ENCODE measurements at regions not wholly inside any gene's neighbourhood (a gene's known extent, or its start where the extent isn't known, plus 50 kb on each side); places are given as distances from the start of the nearest gene placed in this dataset.

DNA sequence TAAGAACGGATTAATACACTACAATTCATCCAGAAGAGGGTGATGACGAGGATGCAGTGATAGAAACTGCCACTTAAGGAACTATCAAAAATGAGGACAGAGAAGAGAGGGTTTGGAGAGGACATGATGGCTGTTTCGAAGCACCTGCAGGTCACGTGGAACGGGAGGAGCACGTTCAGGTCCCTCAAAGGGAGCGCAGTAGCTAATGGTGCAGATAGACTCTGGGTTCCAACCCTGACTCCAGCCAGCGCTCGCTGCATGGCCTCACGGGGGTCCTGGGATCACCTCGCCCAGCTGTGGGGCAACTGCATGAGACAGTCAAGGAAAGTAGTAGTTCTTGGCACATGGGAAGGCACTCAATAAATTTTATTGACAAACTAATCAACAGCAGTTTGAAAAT is 208.6 kb upstream of the RNF32 start:
- TF ChIP-seq, protein P1, sequence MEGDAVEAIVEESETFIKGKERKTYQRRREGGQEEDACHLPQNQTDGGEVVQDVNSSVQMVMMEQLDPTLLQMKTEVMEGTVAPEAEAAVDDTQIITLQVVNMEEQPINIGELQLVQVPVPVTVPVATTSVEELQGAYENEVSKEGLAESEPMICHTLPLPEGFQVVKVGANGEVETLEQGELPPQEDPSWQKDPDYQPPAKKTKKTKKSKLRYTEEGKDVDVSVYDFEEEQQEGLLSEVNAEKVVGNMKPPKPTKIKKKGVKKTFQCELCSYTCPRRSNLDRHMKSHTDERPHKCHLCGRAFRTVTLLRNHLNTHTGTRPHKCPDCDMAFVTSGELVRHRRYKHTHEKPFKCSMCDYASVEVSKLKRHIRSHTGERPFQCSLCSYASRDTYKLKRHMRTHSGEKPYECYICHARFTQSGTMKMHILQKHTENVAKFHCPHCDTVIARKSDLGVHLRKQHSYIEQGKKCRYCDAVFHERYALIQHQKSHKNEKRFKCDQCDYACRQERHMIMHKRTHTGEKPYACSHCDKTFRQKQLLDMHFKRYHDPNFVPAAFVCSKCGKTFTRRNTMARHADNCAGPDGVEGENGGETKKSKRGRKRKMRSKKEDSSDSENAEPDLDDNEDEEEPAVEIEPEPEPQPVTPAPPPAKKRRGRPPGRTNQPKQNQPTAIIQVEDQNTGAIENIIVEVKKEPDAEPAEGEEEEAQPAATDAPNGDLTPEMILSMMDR (IDR thresholded peaks at IDR 0.05; ENCODE audit: extremely low read depth, low read depth, low read length): no peak
- Histone ChIP-seq H4K20me1 (ENCODE audit: insufficient read depth, low read length) (no peaks in the 10 kb centered on the region), H3K4me3 (ENCODE audit: insufficient read depth, low read length) (no peak overlapping the region), H3K79me2 (ENCODE audit: insufficient read depth, low read length) (no peaks in the 10 kb centered on the region), H3K4me1 (ENCODE audit: insufficient read depth, low read length) (no peaks in the 10 kb centered on the region), H3K36me3 (ENCODE audit: insufficient read depth, low read length) (no peaks in the 10 kb centered on the region), H3K9me3 (ENCODE audit: low read depth, low read length) (no peaks in the 10 kb centered on the region), H3K27me3 (ENCODE audit: insufficient read depth, low read length) (no peaks in the 10 kb centered on the region), H3K4me2 (ENCODE audit: insufficient read depth, low read length) (no peak overlapping the region), H3K27ac (ENCODE audit: low read depth, low read length) (no peak overlapping the region), H2AFZ (ENCODE audit: low read length) (no peak overlapping the region)
- DNase-seq (ENCODE audit: insufficient read length, low spot score, missing footprints): no peak

DNA sequence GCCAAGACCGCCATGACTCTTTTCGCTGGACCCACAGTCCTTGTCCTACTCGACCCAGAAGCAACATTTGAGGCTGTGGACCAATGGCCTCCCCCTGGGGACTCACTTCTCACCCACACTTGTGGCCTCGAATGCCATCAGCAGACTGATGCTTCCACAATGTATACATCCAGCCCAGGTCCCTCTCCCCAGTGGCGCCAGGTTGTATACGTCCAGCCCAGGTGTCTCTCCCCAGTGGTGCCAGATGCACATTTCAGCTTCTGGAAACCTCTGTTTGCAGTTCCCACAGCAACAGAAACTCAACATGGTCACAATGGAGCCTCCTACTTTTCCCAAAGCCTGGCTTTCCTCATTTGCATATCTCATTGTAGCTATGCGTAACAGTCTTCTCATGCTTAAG is 210.5 kb upstream of the RNF32 start:
- Histone ChIP-seq H3K27ac (ENCODE audit: low read depth, low read length) (no peak overlapping the region), H2AFZ (ENCODE audit: low read length) (no peak overlapping the region), H4K20me1 (ENCODE audit: insufficient read depth, low read length) (no peaks in the 10 kb centered on the region), H3K79me2 (ENCODE audit: insufficient read depth, low read length) (no peaks in the 10 kb centered on the region), H3K4me2 (ENCODE audit: insufficient read depth, low read length) (no peak overlapping the region), H3K27me3 (ENCODE audit: insufficient read depth, low read length) (no peaks in the 10 kb centered on the region), H3K4me1 (ENCODE audit: insufficient read depth, low read length) (no peaks in the 10 kb centered on the region), H3K36me3 (ENCODE audit: insufficient read depth, low read length) (no peaks in the 10 kb centered on the region), H3K4me3 (ENCODE audit: insufficient read depth, low read length) (no peak overlapping the region), H3K9me3 (ENCODE audit: low read depth, low read length) (no peaks in the 10 kb centered on the region)
- TF ChIP-seq, protein P1 (IDR thresholded peaks at IDR 0.05; ENCODE audit: extremely low read depth, low read depth, low read length): no peak
- DNase-seq (ENCODE audit: insufficient read length, low spot score, missing footprints): no peak

DNA sequence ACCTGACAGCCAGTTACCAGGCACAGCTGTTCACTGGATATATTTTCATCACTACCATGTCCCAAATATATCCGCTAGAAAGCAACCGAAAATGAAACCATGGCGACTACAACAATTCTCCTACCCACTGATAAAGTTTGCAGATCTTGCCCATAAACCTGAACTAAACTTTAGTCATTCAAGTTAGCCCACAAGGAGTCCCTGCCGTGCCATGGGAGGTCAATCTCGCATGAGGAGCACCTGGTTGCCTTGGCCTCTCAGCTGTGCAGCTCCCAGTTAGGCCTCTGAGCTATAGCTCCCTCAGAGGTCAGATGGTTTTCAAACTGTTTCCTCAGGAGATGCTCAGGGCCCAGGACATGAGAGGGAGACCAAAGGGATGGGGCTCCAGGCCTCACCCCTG is 211.1 kb upstream of the RNF32 start:
- H3K79me2 ChIP-seq (ENCODE audit: insufficient read depth, low read length): no peaks in the 10 kb centered on the region
- H3K36me3 ChIP-seq (ENCODE audit: insufficient read depth, low read length): no peaks in the 10 kb centered on the region
- H3K27ac ChIP-seq (ENCODE audit: low read depth, low read length): no peak overlapping the region
- H3K9me3 ChIP-seq (ENCODE audit: low read depth, low read length): no peaks in the 10 kb centered on the region
- no peak for DNase-seq (ENCODE audit: insufficient read length, low spot score, missing footprints)
- H3K4me1 ChIP-seq (ENCODE audit: insufficient read depth, low read length): no peaks in the 10 kb centered on the region
- no peaks in the 10 kb centered on the region for H4K20me1 ChIP-seq (ENCODE audit: insufficient read depth, low read length)
- TF ChIP-seq, protein P1 (IDR thresholded peaks at IDR 0.05; ENCODE audit: extremely low read depth, low read depth, low read length): no peak
- no peak overlapping the region for H3K4me3 ChIP-seq (ENCODE audit: insufficient read depth, low read length)
- no peak overlapping the region for H2AFZ ChIP-seq (ENCODE audit: low read length)
- no peaks in the 10 kb centered on the region for H3K27me3 ChIP-seq (ENCODE audit: insufficient read depth, low read length)
- H3K4me2 ChIP-seq (ENCODE audit: insufficient read depth, low read length): no peak overlapping the region

DNA sequence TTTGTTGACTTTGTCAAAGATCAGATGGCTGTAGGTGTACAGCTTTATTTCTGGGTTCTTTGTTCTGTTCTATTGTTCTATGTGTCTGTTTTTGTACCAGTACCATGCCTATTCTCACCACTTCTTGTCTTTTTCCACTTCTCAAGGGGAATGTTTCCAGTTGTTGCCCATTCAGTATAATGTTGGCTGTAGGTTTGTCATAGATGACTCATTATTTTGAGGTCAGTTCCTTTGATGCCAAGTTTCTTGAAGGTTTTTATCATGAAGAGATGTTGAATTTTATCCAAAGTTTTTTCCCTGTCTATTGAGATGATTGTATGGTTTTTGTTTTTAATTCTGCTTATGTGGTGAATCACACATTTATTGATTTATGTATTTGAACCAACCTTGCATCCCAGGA is 216.7 kb upstream of the RNF32 start:
- Histone ChIP-seq H3K9me3 (ENCODE audit: low read depth, low read length) (no peaks in the 10 kb centered on the region), H2AFZ (ENCODE audit: low read length) (no peak overlapping the region), H4K20me1 (ENCODE audit: insufficient read depth, low read length) (no peaks in the 10 kb centered on the region), H3K27me3 (ENCODE audit: insufficient read depth, low read length) (no peaks in the 10 kb centered on the region), H3K4me1 (ENCODE audit: insufficient read depth, low read length) (no peaks in the 10 kb centered on the region), H3K4me3 (ENCODE audit: insufficient read depth, low read length) (no peak overlapping the region), H3K79me2 (ENCODE audit: insufficient read depth, low read length) (no peaks in the 10 kb centered on the region), H3K4me2 (ENCODE audit: insufficient read depth, low read length) (no peak overlapping the region), H3K36me3 (ENCODE audit: insufficient read depth, low read length) (no peaks in the 10 kb centered on the region), H3K27ac (ENCODE audit: low read depth, low read length) (no peak overlapping the region)
- TF ChIP-seq, protein P1 (IDR thresholded peaks at IDR 0.05; ENCODE audit: extremely low read depth, low read depth, low read length): no peak
- DNase-seq (ENCODE audit: insufficient read length, low spot score, missing footprints): no peak

Data from osteoblast (primary cell).